Stimulated activated effector memory CD8-positive, alpha-beta T cell treated with anti-CD3 and anti-CD28 coated beads, Interleukin-12 subunit alpha, Interleukin-12 subunit beta, amount 100 ng/mL, for 72 hours (primary cell): ENCODE measurements at regions not wholly inside any gene's neighbourhood (a gene's known extent, or its start where the extent isn't known, plus 50 kb on each side); places are given as distances from the start of the nearest gene placed in this dataset.

Experiments used
- ATAC-seq: fragments of 150-1000 bp; cut with Tn5 transposase; 2 replicates; pipeline ENCODE4 v1.10.0; 2021
- DNase-seq, 2 donors: peaks; one replicate each; pipeline ENCODE4 v3.0.0; 2021 to 2022; ENCODE audit warnings: low spot score in 2 of 2
- H3K27ac Mint-ChIP-seq: one replicate; pipeline ENCODE4 v1.8.0; 2022; ENCODE audit warnings: mild to moderate bottlenecking, mixed read lengths
- H3K36me3 Mint-ChIP-seq: one replicate; pipeline ENCODE4 v1.8.0; 2022; ENCODE audit warnings: mild to moderate bottlenecking, mixed read lengths
- H3K4me1 Mint-ChIP-seq: one replicate; pipeline ENCODE4 v1.8.0; 2022; ENCODE audit warnings: mixed read lengths
- H3K4me3 Mint-ChIP-seq: one replicate; pipeline ENCODE4 v1.8.0; 2022; ENCODE audit warnings: mild to moderate bottlenecking, mixed read lengths
- H3K9me3 Mint-ChIP-seq: one replicate; pipeline ENCODE4 v1.8.0; 2022; ENCODE audit warnings: mixed read lengths

- Mint-ChIP-seq H3K9me3 (peaks cover 10% of the 10 kb centered on the region), H3K27ac (no peak overlapping the region), H3K36me3 (no peaks in the 10 kb centered on the region), H3K4me3 (no peak overlapping the region), H3K4me1 (no peaks in the 10 kb centered on the region)
- ATAC-seq (no peak), DNase-seq (no peak)
These were observed 1128.4 kb downstream of the ADGRL3 start for GRCh38 chr4:62328526-62328925.

DNA sequence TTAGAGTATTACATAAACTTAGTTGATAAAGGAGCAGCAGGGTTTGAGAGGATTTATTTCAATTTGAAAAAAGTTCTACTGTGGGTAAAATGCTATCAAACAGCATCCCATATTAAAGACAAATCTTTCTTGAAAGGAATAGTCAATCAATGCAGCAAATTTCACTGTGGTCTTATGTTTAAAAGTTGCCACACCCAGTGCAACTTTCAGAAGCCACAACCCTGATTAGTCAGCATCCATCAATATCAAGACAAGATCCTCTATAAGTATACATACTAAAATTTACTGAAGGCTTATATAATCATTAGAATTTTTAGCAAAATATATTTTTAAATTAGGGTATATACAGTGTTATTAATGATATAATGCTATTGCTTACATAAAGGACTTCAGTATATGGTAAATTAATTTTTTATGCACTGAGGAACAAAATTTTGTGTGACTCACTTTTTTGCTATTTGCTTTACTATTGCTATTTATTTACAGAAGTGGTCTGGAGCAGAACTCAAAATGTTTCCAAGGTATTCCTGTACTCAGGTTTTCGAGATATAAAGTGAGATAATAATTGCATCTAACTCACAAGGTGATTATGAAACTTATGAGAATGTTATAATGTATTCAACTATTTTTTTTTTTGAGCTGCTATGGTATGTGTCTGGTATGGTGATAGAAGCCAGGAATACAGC lies 1127.6 kb downstream of the ADGRL3 start:
- Mint-ChIP-seq H3K36me3 (no peaks in the 10 kb centered on the region), H3K27ac (no peak overlapping the region), H3K4me3 (no peak overlapping the region), H3K4me1 (no peaks in the 10 kb centered on the region), H3K9me3 (peaks cover 10% of the 10 kb centered on the region)
- ATAC-seq: no peak
- no peak for DNase-seq

DNA sequence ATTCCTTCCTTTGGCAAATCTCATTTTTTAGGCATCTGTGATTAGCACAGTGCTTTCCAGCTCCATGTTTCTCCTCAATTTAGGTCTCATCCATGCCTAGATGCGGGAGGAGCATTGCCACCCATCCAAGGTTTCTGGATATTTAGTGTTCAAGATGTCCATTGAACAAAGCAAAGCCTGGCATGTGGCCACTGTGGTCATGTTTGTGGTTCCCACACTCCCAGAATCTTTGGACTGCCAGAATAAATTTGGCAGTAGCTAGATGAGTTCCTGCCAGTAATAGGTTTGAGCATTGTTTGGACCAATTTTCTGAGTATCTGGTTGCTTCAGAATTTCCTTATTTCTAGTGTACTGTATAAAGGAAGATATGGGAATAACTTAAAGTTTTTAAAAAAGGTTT lies 1124.1 kb downstream of the ADGRL3 start:
- H3K4me3 Mint-ChIP-seq: no peak overlapping the region
- peaks cover 8% of the 10 kb centered on the region for H3K9me3 Mint-ChIP-seq
- H3K27ac Mint-ChIP-seq: no peak overlapping the region
- no peaks in the 10 kb centered on the region for H3K4me1 Mint-ChIP-seq
- DNase-seq (no peak), ATAC-seq (no peak)
- no peaks in the 10 kb centered on the region for H3K36me3 Mint-ChIP-seq

DNA sequence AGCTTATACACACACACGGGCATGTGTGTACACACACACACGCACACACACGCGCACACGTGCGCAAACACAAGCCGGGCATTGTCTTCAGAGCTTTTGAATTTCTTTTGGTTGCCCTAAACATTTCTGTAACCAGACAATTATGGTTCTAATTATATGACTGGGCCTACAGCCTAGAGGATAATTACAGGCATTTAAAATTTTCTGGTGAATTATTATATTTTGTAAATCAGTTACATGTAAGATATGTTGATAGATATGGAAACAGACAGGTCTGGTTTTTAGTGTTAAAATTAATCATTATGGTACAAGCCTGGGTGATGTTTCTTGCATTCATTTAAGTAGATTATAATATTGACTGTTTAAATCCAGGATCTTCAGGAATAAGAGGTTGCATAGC lies 1120.5 kb downstream of the ADGRL3 start:
- ATAC-seq (no peak), DNase-seq (no peak)
- Mint-ChIP-seq H3K4me3 (no peak overlapping the region), H3K4me1 (no peaks in the 10 kb centered on the region), H3K9me3 (peaks cover 20% of the 10 kb centered on the region), H3K36me3 (no peaks in the 10 kb centered on the region), H3K27ac (no peak overlapping the region)

- Mint-ChIP-seq H3K36me3 (no peaks in the 10 kb centered on the region), H3K27ac (no peak overlapping the region), H3K4me3 (no peak overlapping the region), H3K9me3 (peaks cover 17% of the 10 kb centered on the region), H3K4me1 (no peaks in the 10 kb centered on the region)
- DNase-seq: no peak
- no peak for ATAC-seq
These were observed 1102.6 kb downstream of the ADGRL3 start for GRCh38 chr4:62302710-62303109.

GRCh38 chr4:62301500-62301899 lies 1101.4 kb downstream of the ADGRL3 start:
- peaks cover 22% of the 10 kb centered on the region for H3K9me3 Mint-ChIP-seq
- DNase-seq: no peak
- no peaks in the 10 kb centered on the region for H3K36me3 Mint-ChIP-seq
- H3K4me3 Mint-ChIP-seq: no peak overlapping the region
- H3K27ac Mint-ChIP-seq: no peak overlapping the region
- no peak for ATAC-seq
- no peaks in the 10 kb centered on the region for H3K4me1 Mint-ChIP-seq

DNA sequence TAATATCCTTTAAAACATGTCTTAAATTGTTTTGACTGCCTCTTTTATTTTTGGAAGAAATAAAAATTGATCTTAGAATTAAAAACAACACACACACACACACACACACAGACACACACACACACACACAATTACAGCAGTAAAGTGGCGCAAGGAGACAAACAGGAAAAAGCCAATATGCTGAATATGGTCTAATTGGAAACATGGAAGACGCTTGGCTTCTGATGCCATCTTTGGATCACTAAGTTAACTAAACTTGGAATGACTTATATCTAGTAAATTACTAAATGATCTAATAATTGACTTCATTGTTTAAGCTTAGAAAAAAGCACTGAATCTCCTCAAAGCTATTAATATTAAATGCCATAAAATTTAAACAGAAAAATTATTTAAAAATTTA lies 1093.4 kb downstream of the ADGRL3 start:
- H3K4me1 Mint-ChIP-seq: no peaks in the 10 kb centered on the region
- ATAC-seq: no peak

GRCh38 chr4:62292911-62293310 lies 1092.8 kb downstream of the ADGRL3 start:
- Mint-ChIP-seq H3K36me3 (no peaks in the 10 kb centered on the region), H3K27ac (no peak overlapping the region), H3K4me3 (no peak overlapping the region), H3K4me1 (no peaks in the 10 kb centered on the region), H3K9me3 (peaks cover 13% of the 10 kb centered on the region)
- DNase-seq (no peak), ATAC-seq (no peak)

More for the DNA sequence above, 1093.4 kb downstream of the ADGRL3 start:
- Mint-ChIP-seq H3K36me3 (no peaks in the 10 kb centered on the region), H3K27ac (no peak overlapping the region), H3K9me3 (peaks cover 13% of the 10 kb centered on the region), H3K4me3 (no peak overlapping the region)
- no peak for DNase-seq

DNA sequence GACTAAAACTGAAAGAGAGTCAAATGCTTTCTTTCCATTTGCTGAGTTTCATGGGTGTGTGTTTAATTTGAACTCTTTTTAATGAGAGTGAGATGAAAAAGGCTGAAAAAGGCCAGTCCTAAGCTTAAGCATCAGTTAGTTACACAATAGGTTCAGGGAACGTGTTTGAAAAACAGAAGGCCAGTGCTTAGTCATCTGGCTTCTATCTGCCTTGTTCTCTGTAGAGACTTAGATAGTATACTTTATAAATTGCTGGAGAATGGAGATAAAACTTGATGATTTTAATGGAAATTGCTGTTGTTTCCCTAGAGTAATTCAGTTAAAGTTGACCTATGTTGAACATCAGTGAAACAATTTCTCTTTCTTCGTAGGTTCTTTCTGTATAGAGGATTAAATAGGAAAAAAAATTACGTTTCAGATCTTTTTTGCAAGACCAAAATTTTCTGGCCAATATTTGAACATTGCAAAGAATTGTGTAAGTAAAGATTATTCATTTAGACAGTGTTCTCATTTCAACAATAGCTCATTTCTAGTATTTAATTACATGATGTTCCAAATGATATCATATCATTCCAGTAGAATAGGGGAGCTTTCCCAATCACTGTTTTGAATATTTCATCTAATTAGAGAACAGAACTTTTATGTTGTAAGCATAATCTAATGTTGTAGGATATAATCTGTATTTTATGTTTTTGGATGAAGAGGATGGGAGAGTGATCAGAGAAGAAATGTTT lies 1088.8 kb downstream of the ADGRL3 start:
- H3K4me3 Mint-ChIP-seq: no peak overlapping the region
- H3K27ac Mint-ChIP-seq: no peak overlapping the region
- DNase-seq: no peak
- peaks cover 7% of the 10 kb centered on the region for H3K9me3 Mint-ChIP-seq
- H3K36me3 Mint-ChIP-seq: no peaks in the 10 kb centered on the region
- no peak for ATAC-seq
- no peaks in the 10 kb centered on the region for H3K4me1 Mint-ChIP-seq

DNA sequence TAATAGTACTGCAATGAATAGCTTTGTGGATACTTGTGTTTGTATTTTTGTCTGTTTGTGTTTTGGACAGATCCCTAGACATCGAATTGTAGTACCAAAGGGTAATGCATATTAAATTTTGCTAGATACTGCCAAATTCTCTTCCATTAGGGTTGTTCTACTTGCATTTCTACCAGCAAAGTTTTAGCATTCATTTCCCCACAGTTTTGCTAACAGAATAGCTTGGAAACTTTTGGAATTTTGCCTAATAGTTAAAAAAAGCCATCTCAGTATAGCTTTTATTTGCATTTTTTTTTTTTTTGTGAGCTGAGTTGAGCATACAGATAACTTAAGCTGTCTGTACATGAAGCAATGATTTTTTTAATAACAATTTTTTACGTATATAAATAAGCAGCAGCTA lies 1084.9 kb downstream of the ADGRL3 start:
- Mint-ChIP-seq H3K27ac (no peak overlapping the region), H3K4me3 (no peak overlapping the region), H3K9me3 (peaks cover 16% of the 10 kb centered on the region), H3K36me3 (no peaks in the 10 kb centered on the region), H3K4me1 (no peaks in the 10 kb centered on the region)
- no peak for DNase-seq
- ATAC-seq: no peak

DNA sequence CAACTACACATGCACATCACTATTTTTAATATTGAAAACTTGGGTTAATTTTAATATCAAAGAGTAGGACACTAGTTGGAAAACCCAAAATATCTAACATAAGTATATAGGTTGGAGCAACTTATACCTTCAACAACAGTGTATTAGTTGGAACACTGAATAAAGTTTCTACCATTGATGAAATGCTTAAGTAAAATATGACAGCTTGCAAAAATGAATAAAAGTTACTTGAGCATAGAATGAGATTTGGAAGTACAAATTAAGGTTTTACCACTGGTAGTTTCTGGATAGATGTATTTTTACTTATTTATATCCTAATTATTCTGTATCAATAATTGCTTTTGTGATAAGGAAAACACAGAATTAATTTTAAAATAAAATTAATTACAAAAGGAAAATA lies 1079.6 kb downstream of the ADGRL3 start:
- Mint-ChIP-seq H3K4me3 (no peak overlapping the region), H3K9me3 (peaks cover 18% of the 10 kb centered on the region), H3K27ac (no peak overlapping the region), H3K36me3 (no peaks in the 10 kb centered on the region), H3K4me1 (no peaks in the 10 kb centered on the region)
- ATAC-seq (no peak), DNase-seq (no peak)

DNA sequence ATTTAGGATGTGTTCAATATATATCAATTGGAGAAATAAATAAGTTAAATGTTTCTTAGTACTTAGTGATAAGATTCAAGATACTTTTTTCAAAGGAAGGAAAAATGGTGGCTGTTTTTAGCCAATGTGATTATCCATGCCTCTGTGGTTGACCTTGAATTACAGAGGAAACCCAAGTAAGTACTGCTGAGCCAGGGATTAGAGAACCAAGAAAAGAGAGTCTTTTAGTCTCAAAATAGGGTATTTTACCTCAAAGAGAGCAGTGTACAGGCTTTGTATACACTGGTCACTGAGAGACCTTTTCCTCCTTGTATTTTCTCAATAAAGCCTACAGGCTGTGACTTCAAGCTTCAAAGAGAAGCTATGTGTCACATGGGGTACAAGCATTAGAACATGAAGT lies 1075.3 kb downstream of the ADGRL3 start:
- ATAC-seq (no peak), DNase-seq (no peak)
- Mint-ChIP-seq H3K4me1 (no peaks in the 10 kb centered on the region), H3K4me3 (no peak overlapping the region), H3K36me3 (no peaks in the 10 kb centered on the region), H3K9me3 (peaks cover 19% of the 10 kb centered on the region), H3K27ac (no peak overlapping the region)

- DNase-seq (no peak), ATAC-seq (no peak)
- Mint-ChIP-seq H3K27ac (no peak overlapping the region), H3K36me3 (no peaks in the 10 kb centered on the region), H3K4me1 (no peaks in the 10 kb centered on the region), H3K4me3 (no peak overlapping the region), H3K9me3 (peaks cover 20% of the 10 kb centered on the region)
These were observed 1074.7 kb downstream of the ADGRL3 start for GRCh38 chr4:62274782-62275181.

GRCh38 chr4:62271107-62271506 lies 1071.0 kb downstream of the ADGRL3 start:
- peaks cover 20% of the 10 kb centered on the region for H3K9me3 Mint-ChIP-seq
- H3K4me1 Mint-ChIP-seq: no peaks in the 10 kb centered on the region
- H3K27ac Mint-ChIP-seq: no peak overlapping the region
- DNase-seq (no peak), ATAC-seq (no peak)
- no peaks in the 10 kb centered on the region for H3K36me3 Mint-ChIP-seq
- no peak overlapping the region for H3K4me3 Mint-ChIP-seq

GRCh38 chr4:62269918-62270317 lies 1069.8 kb downstream of the ADGRL3 start:
- Mint-ChIP-seq H3K4me3 (no peak overlapping the region), H3K36me3 (no peaks in the 10 kb centered on the region), H3K9me3 (peaks cover 19% of the 10 kb centered on the region), H3K27ac (no peak overlapping the region), H3K4me1 (no peaks in the 10 kb centered on the region)
- ATAC-seq (no peak), DNase-seq (no peak)

DNA sequence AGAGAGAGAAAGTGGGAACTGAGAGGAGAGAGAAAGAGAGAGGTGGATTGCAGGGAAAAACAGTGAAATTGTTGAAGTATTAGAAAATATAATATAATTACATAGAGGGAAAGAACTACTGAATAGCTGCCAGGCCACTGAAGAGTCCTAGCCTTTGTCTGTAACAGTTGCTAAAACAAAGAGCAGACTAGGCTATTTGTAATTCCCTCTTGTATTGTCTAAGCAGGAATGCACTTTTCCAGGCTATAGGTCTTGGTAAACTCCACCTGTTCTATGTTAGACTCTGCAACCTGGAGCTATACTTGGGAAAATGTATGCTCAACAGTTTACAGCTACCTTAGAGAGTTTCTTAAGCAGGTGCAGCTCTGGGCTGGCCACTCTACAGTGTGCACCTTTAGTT lies 1063.3 kb downstream of the ADGRL3 start:
- H3K27ac Mint-ChIP-seq: no peak overlapping the region
- no peak for DNase-seq
- no peak overlapping the region for H3K4me3 Mint-ChIP-seq
- no peaks in the 10 kb centered on the region for H3K36me3 Mint-ChIP-seq
- no peaks in the 10 kb centered on the region for H3K4me1 Mint-ChIP-seq
- no peak for ATAC-seq
- peaks cover 12% of the 10 kb centered on the region for H3K9me3 Mint-ChIP-seq
